ENCODE measurements at regions not wholly inside any gene's neighbourhood (a gene's known extent, or its start where the extent isn't known, plus 50 kb on each side); places are given as distances from the start of the nearest gene placed in this dataset.

- CTCF ChIA-PET (ENCODE audit: partially characterized antibody): interaction anchor here (0.6 to 1.0 kb wide), 2 partner anchors 20 to 304 kb away, joined by 3 to 4 read pairs; no protein-coding TSS in a partner anchor
- Histone ChIP-seq H3K79me2 (ENCODE audit: control insufficient read depth in 1 of 2, insufficient read depth in 2 of 2, low read length in 2 of 2) (no peaks in the 10 kb centered on the region), H3K18ac (ENCODE audit: extremely low read depth, low read length) (no peak overlapping the region), H3K27me3 (replicated peaks in 1 of 4; ENCODE audit: control insufficient read depth in 3 of 4, extremely low read depth in 1 of 4, insufficient read depth in 3 of 4, low read length in 3 of 4) (no peaks in the 10 kb centered on the region), H3K9ac (replicated peaks in 1 of 4; ENCODE audit: extremely low read depth in 1 of 4, low read depth in 3 of 4, low read length in 3 of 4) (no peak overlapping the region), H4K8ac (ENCODE audit: extremely low read depth, insufficient read depth, low read length) (no peak overlapping the region), H2BK20ac (ENCODE audit: low read length) (no peak overlapping the region), H2BK120ac (replicated peaks; ENCODE audit: low read depth, low read length) (no peak overlapping the region), H3K4me2 (ENCODE audit: insufficient read depth in 1 of 2, low read depth in 2 of 2, low read length in 2 of 2) (no peak overlapping the region), H4K91ac (replicated peaks; ENCODE audit: insufficient read length, low read length) (no peak overlapping the region), H3K4me1 (replicated peaks in 1 of 4; ENCODE audit: control insufficient read depth in 3 of 4, insufficient read depth in 4 of 4, low read length in 3 of 4) (no peaks in the 10 kb centered on the region), H3K23me2 (ENCODE audit: low read depth, low read length) (no peaks in the 10 kb centered on the region), H3K36me3 (ENCODE audit: control insufficient read depth in 2 of 4, insufficient read depth in 4 of 4, low read length in 3 of 4) (no peaks in the 10 kb centered on the region), H3K79me1 (ENCODE audit: low read depth, low read length) (no peaks in the 10 kb centered on the region), H4K20me1 (replicated peaks in 1 of 2; ENCODE audit: control insufficient read depth in 1 of 2, insufficient read depth in 2 of 2, low read length in 2 of 2) (no peaks in the 10 kb centered on the region), H4K5ac (ENCODE audit: insufficient read length, low read depth, low read length) (no peak overlapping the region), H3K4me3 (ENCODE audit: extremely low read depth in 1 of 4, insufficient read depth in 2 of 4, low read depth in 3 of 4, low read length in 4 of 4) (no peak overlapping the region), H3K4ac (replicated peaks; ENCODE audit: insufficient read length, low read depth, low read length) (no peak overlapping the region), H3K56ac (replicated peaks; ENCODE audit: insufficient read length, low read depth, low read length) (no peak overlapping the region), H2BK15ac (ENCODE audit: low read length) (no peak overlapping the region), H3K27ac (ENCODE audit: low read depth, low read length) (no peak overlapping the region), H2BK5ac (ENCODE audit: low read depth, low read length) (no peak overlapping the region), H2BK12ac (ENCODE audit: low read depth, low read length) (no peak overlapping the region), H2AK5ac (ENCODE audit: low read depth, low read length) (no peak overlapping the region), H3K23ac (ENCODE audit: insufficient read length) (no peak overlapping the region), H2AFZ (ENCODE audit: low read length) (no peak overlapping the region), H3K9me3 (ENCODE audit: insufficient read depth in 2 of 2, low read depth in 1 of 2, low read length in 1 of 2) (no peaks in the 10 kb centered on the region; a peak in 1 of 4 replicates), H3K14ac (ENCODE audit: insufficient read length) (no peak overlapping the region)
- DNase-seq (ENCODE audit: low read depth in 1 of 2, low spot score in 2 of 2): no peak
- 89% methylated on average over 10 of the region's 34 CpGs; no CpG with 5 or more reads in 1 of the 2 experiments for WGBS, 2 experiments (ENCODE audit: extremely low coverage in 1 of 2, insufficient coverage in 1 of 2, insufficient read length in 1 of 2, insufficient replicate concordance in 2 of 2, low coverage in 1 of 2, low lambda C conversion rate in 2 of 2, missing lambda C conversion rate in 1 of 2)
- no peak for TF ChIP-seq CTBP2 (IDR thresholded peaks at IDR 0.05; ENCODE audit: borderline replicate concordance, insufficient read depth, insufficient read length, low read length)
- no peak for TF ChIP-seq HDAC2 (IDR thresholded peaks at IDR 0.05; ENCODE audit: borderline replicate concordance in 1 of 2, low read depth in 2 of 2, low read length in 2 of 2)
- FAIRE-seq: no peak
- POLR2A ChIA-PET (ENCODE audit: partially characterized antibody): no interaction called here
Observed at GRCh38 chr13:79119578-79120107, 286.4 kb downstream of the RBM26 start.

Data from H1 (cell line).